ENCODE measurements at regions not wholly inside any gene's neighbourhood (a gene's known extent, or its start where the extent isn't known, plus 50 kb on each side); places are given as distances from the start of the nearest gene placed in this dataset.
"Not testable (repeated sequence)": the region's sequence is repeated elsewhere in the genome, so short reads cannot be mapped to it uniquely, and the experiment has no call there.

- not testable (repeated sequence) for DNase-seq (ENCODE audit: low read depth)
These were observed 65.0 kb downstream of the CCDC201 start for GRCh38 chr7:45807832-45808231.

- DNase-seq (ENCODE audit: low read depth): not testable (repeated sequence)
These were observed 70.7 kb downstream of the CCDC201 start for GRCh38 chr7:45802214-45802613.

- DNase-seq (ENCODE audit: low read depth): peak; percentile 91
These were observed 75.6 kb downstream of the CCDC201 start for GRCh38 chr7:45797264-45797663.

- peak; percentile 49 for DNase-seq (ENCODE audit: low read depth)
These were observed 83.2 kb downstream of the CCDC201 start for GRCh38 chr7:45789641-45790040.

- DNase-seq (ENCODE audit: low read depth): not testable (repeated sequence)
These were observed 87.2 kb downstream of the CCDC201 start for GRCh38 chr7:45785724-45786123.

GRCh38 chr7:45784775-45785174, 88.1 kb downstream of the CCDC201 start:
- DNase-seq (ENCODE audit: low read depth): not testable (repeated sequence)

All from HS-5 (cell line).